ENCODE measurements at regions not wholly inside any gene's neighbourhood (a gene's known extent, or its start where the extent isn't known, plus 50 kb on each side); places are given as distances from the start of the nearest gene placed in this dataset.

GRCh38 chr12:74647256-74647655 lies 109.6 kb downstream of the ATXN7L3B start:
- H3K9ac ChIP-seq (ENCODE audit: control insufficient read depth, insufficient read depth, low read length): no peak overlapping the region
- H3K4me3 ChIP-seq: no peak overlapping the region
- TF ChIP-seq ZNF592 (IDR thresholded peaks at IDR 0.05) (no peak), RELA (IDR thresholded peaks at IDR 0.05; ENCODE audit: borderline replicate concordance, partially characterized antibody) (no peak), RUNX3 (IDR thresholded peaks at IDR 0.05; ENCODE audit: low read length) (no peak), ZBTB40 (IDR thresholded peaks at IDR 0.05; ENCODE audit: borderline replicate concordance) (no peak), HDGF (IDR thresholded peaks at IDR 0.05) (no peak), POLR2A (IDR thresholded peaks at IDR 0.05; ENCODE audit: low read depth, low read length) (no peak), ZNF384 (IDR thresholded peaks at IDR 0.05; ENCODE audit: borderline replicate concordance, low read depth, low read length) (no peak), NFXL1 (IDR thresholded peaks at IDR 0.05; ENCODE audit: borderline replicate concordance) (no peak), KDM1A (IDR thresholded peaks at IDR 0.05; ENCODE audit: borderline replicate concordance) (no peak), PAX8 (IDR thresholded peaks at IDR 0.05) (no peak), ETV6 (conservative IDR thresholded peaks at IDR 0.05 in 1 of 2, IDR thresholded peaks at IDR 0.05 in 1 of 2; ENCODE audit: borderline replicate concordance in 1 of 2, low read depth in 1 of 2) (no peak), SPI1 (IDR thresholded peaks at IDR 0.05; ENCODE audit: borderline replicate concordance, insufficient read depth, low read depth, low read length) (no peak), SMAD1 (IDR thresholded peaks at IDR 0.05; ENCODE audit: low read depth, partially characterized antibody) (no peak), SREBF1 (IDR thresholded peaks at IDR 0.05; ENCODE audit: low read length) (no peak), FOXK2 (IDR thresholded peaks at IDR 0.05) (no peak)
- no peaks in the 10 kb centered on the region for H3K9me3 ChIP-seq (replicated peaks; ENCODE audit: control insufficient read depth, insufficient read depth, low read length)
- 0% methylated on average over 2 of the region's 2 CpGs for WGBS (ENCODE audit: insufficient coverage, insufficient replicate concordance, low lambda C conversion rate, missing lambda C conversion rate)
- ATAC-seq (no peak), FAIRE-seq (no peak), DNase-seq (ENCODE audit: low read depth, low spot score) (no peak)
- in situ Hi-C loops (cut with MboI) (no loop called here), intact Hi-C loops (cut with micrococcal nuclease; ENCODE audit: unreplicated experiment) (no loop called here)
- SMC1A ChIA-PET (ENCODE audit: uncharacterized antibody, unreplicated experiment): interaction anchor here (0.7 to 1.9 kb wide), 6 partner anchors 20 to 534 kb away, joined by 3 to 6 read pairs (median 3); partner anchors contain the start of gene ATXN7L3B
- no peaks in the 10 kb centered on the region for H3K27me3 ChIP-seq (replicated peaks in 1 of 2; ENCODE audit: control insufficient read depth in 2 of 2, insufficient read depth in 2 of 2, low read length in 1 of 2)
- no TSS peak for BruUV-seq (replicated peaks)
- no peak overlapping the region for H2AFZ ChIP-seq (ENCODE audit: control insufficient read depth, low read depth, low read length)
- CTCF ChIA-PET: interaction anchor here (1.0 to 1.9 kb wide), 5 partner anchors 13 to 233 kb away, joined by 3 to 7 read pairs (median 3); no protein-coding TSS in a partner anchor
- RAD21 ChIA-PET (ENCODE audit: unreplicated experiment): no interaction called here
- H3K4me2 ChIP-seq (ENCODE audit: control insufficient read depth, insufficient read depth): no peak overlapping the region
- no peaks in the 10 kb centered on the region for H4K20me1 ChIP-seq (ENCODE audit: control insufficient read depth, insufficient read depth)
- no peak overlapping the region for H3K27ac ChIP-seq (ENCODE audit: control insufficient read depth, insufficient read depth)
- POLR2A ChIA-PET: no interaction called here
- H3K79me2 ChIP-seq (ENCODE audit: control insufficient read depth, insufficient read depth, low read length): no peaks in the 10 kb centered on the region
- H3K36me3 ChIP-seq (ENCODE audit: control insufficient read depth in 2 of 2, insufficient read depth in 2 of 2, low read length in 1 of 2): no peaks in the 10 kb centered on the region
- no peaks in the 10 kb centered on the region for H3K4me1 ChIP-seq (ENCODE audit: control insufficient read depth, insufficient read depth, low read length)
